ENCODE measurements at regions not wholly inside any gene's neighbourhood (a gene's known extent, or its start where the extent isn't known, plus 50 kb on each side); places are given as distances from the start of the nearest gene placed in this dataset.

GRCh38 chr5:9830184-9830583 lies 200.0 kb upstream of the TAS2R1 start:
- TF ChIP-seq CTCF (IDR thresholded peaks at IDR 0.05; ENCODE audit: control extremely low read depth in 1 of 3, insufficient read depth in 1 of 3, low read depth in 1 of 3, low read length in 3 of 3), result no peak
- TF ChIP-seq SRF (IDR thresholded peaks at IDR 0.05; ENCODE audit: low read depth, low read length), result no peak
- TF ChIP-seq KDM1A (IDR thresholded peaks at IDR 0.05; ENCODE audit: borderline replicate concordance, low read length), result no peak
- TF ChIP-seq CBX8 (IDR thresholded peaks at IDR 0.05; ENCODE audit: borderline replicate concordance, low read depth, low read length), result no peak
- no peak for TF ChIP-seq ATF3 (IDR thresholded peaks at IDR 0.05; ENCODE audit: insufficient read depth, low read depth, low read length)
- no peak for TF ChIP-seq EP300 (IDR thresholded peaks at IDR 0.05; ENCODE audit: borderline replicate concordance in 1 of 2, low read depth in 2 of 2, low read length in 2 of 2)
- TF ChIP-seq SIN3A (conservative IDR thresholded peaks at IDR 0.05 in 1 of 2, IDR thresholded peaks at IDR 0.05 in 1 of 2; ENCODE audit: low read depth in 1 of 2, low read length in 2 of 2), result no peak
- TF ChIP-seq ATF2 (IDR thresholded peaks at IDR 0.05; ENCODE audit: low read length), result no peak
- TF ChIP-seq HDAC6 (IDR thresholded peaks at IDR 0.05; ENCODE audit: low read depth, low read length), result no peak
- TF ChIP-seq MAFK (IDR thresholded peaks at IDR 0.05; ENCODE audit: low read depth, low read length), result no peak
- TF ChIP-seq YY1 (IDR thresholded peaks at IDR 0.05; ENCODE audit: low read depth, low read length), result no peak
- TF ChIP-seq POLR2A (IDR thresholded peaks at IDR 0.05; ENCODE audit: control extremely low read depth in 1 of 2, low read depth in 2 of 2, low read length in 2 of 2), result no peak
- no peak for TF ChIP-seq TEAD4 (IDR thresholded peaks at IDR 0.05; ENCODE audit: low read depth, low read length)
- no peak for TF ChIP-seq SUZ12 (IDR thresholded peaks at IDR 0.05; ENCODE audit: low read length)
